ENCODE measurements at regions not wholly inside any gene's neighbourhood (a gene's known extent, or its start where the extent isn't known, plus 50 kb on each side); places are given as distances from the start of the nearest gene placed in this dataset.

GRCh38 chr1:181359012-181359411 lies 124.3 kb upstream of the CACNA1E start:
- no peak overlapping the region for H4K91ac ChIP-seq (ENCODE audit: insufficient read depth, low read depth, low read length)
- ATAC-seq (ENCODE audit: low read depth) = no peak
- POLR2A ChIA-PET (ENCODE audit: unreplicated experiment) = no interaction called here

More at GRCh38 chr1:181359012-181359411, 124.3 kb upstream of the CACNA1E start:
- no peak overlapping the region for H3K4me2 ChIP-seq (ENCODE audit: low read depth, low read length)
- no peak overlapping the region for H3K14ac ChIP-seq (replicated peaks; ENCODE audit: low read depth, low read length)
- no peak overlapping the region for H4K5ac ChIP-seq (ENCODE audit: low read depth, low read length)
- no peaks in the 10 kb centered on the region for H3K9me3 ChIP-seq (ENCODE audit: control insufficient read depth, insufficient read depth, low read length)
- H2BK120ac ChIP-seq (ENCODE audit: low read depth, low read length) = no peak overlapping the region
- no peak for DNase-seq
- WGBS, 2 experiments (ENCODE audit: extremely low coverage in 2 of 2, insufficient read length in 1 of 2) = 38% methylated on average over 2 of the region's 2 CpGs; no CpG with 5 or more reads in 1 of the 2 experiments
- no peak overlapping the region for H2BK20ac ChIP-seq (ENCODE audit: low read depth, low read length)
- H4K8ac ChIP-seq (ENCODE audit: low read depth in 2 of 2, low read length in 2 of 2) = no peak overlapping the region
- TF ChIP-seq POLR2A (IDR thresholded peaks at IDR 0.05; ENCODE audit: low read depth, low read length) (no peak), NFE2L2 (IDR thresholded peaks at IDR 0.05; ENCODE audit: low read depth, low read length) (no peak), RCOR1 (IDR thresholded peaks at IDR 0.05; ENCODE audit: insufficient replicate concordance, low read length) (no peak), USF2 (IDR thresholded peaks at IDR 0.05; ENCODE audit: low read depth, low read length) (no peak), CEBPB (IDR thresholded peaks at IDR 0.05; ENCODE audit: low read depth, low read length) (no peak), ELK1 (IDR thresholded peaks at IDR 0.05; ENCODE audit: borderline replicate concordance, low read depth, low read length) (no peak), CTCF (conservative IDR thresholded peaks at IDR 0.05; ENCODE audit: low read depth, low read length) (no peak), SMC3 (IDR thresholded peaks at IDR 0.05; ENCODE audit: low read depth, low read length) (no peak), BHLHE40 (IDR thresholded peaks at IDR 0.05; ENCODE audit: low read depth, low read length) (no peak), RFX5 (IDR thresholded peaks at IDR 0.05; ENCODE audit: low read depth, low read length) (no peak), RAD21 (IDR thresholded peaks at IDR 0.05; ENCODE audit: low read length) (no peak), MAZ (IDR thresholded peaks at IDR 0.05; ENCODE audit: borderline replicate concordance, low read depth, low read length) (no peak), MAFK (IDR thresholded peaks at IDR 0.05; ENCODE audit: low read depth, low read length) (no peak)
- H3K79me1 ChIP-seq (ENCODE audit: low read depth in 1 of 2, low read length in 2 of 2) = no peaks in the 10 kb centered on the region
- in situ Hi-C loops (cut with MboI; ENCODE audit: low sequenced_read_pairs) = no loop called here
- H3K4me1 ChIP-seq (ENCODE audit: control insufficient read depth, insufficient read depth, low read length) = no peaks in the 10 kb centered on the region
- no peak overlapping the region for H2AFZ ChIP-seq (replicated peaks; ENCODE audit: low read length, poor library complexity)
- no peak overlapping the region for H3K4me3 ChIP-seq (ENCODE audit: insufficient read depth, low read depth, low read length)
- no peaks in the 10 kb centered on the region for H4K20me1 ChIP-seq (ENCODE audit: insufficient read depth, low read length)
- CTCF ChIA-PET = interaction anchor here (0.5 kb wide), 1 partner anchor 1748 kb away, joined by 3 read pairs; no protein-coding TSS in a partner anchor
- intact Hi-C loops (cut with micrococcal nuclease) = no loop called here
- H3K4ac ChIP-seq (ENCODE audit: low read depth, low read length) = no peak overlapping the region
- no peaks in the 10 kb centered on the region for H3K9me1 ChIP-seq (ENCODE audit: insufficient read depth, low read length)
- H3K36me3 ChIP-seq (ENCODE audit: control insufficient read depth, insufficient read depth, low read length) = no peaks in the 10 kb centered on the region
- no peak overlapping the region for H3K9ac ChIP-seq (ENCODE audit: low read depth, low read length)
- no peak overlapping the region for H2AK5ac ChIP-seq (ENCODE audit: low read depth, low read length)
- no peak overlapping the region for H2BK15ac ChIP-seq (ENCODE audit: low read depth, low read length)
- no peak overlapping the region for H2AK9ac ChIP-seq (replicated peaks; ENCODE audit: low read depth, low read length, poor library complexity)
- no peak overlapping the region for H3K56ac ChIP-seq (ENCODE audit: extremely low read depth, insufficient read depth, low read length)
- no peaks in the 10 kb centered on the region for H3K27me3 ChIP-seq (ENCODE audit: control insufficient read depth, insufficient read depth, low read length)
- no TSS peak for BruUV-seq (replicated peaks)
- H3K27ac ChIP-seq (ENCODE audit: insufficient read depth, low read length) = no peak overlapping the region
- dilution Hi-C loops (cut with HindIII; ENCODE audit: low sequenced_read_pairs, unreplicated experiment) = no loop called here
- no peak overlapping the region for H3K18ac ChIP-seq (ENCODE audit: low read depth, low read length)
- no peak overlapping the region for H2BK5ac ChIP-seq (ENCODE audit: low read depth, low read length, poor library complexity, severe bottlenecking)
- no peak overlapping the region for H3K23ac ChIP-seq (ENCODE audit: low read depth, low read length)

Data from IMR-90 (cell line).